ENCODE measurements at regions not wholly inside any gene's neighbourhood (a gene's known extent, or its start where the extent isn't known, plus 50 kb on each side); places are given as distances from the start of the nearest gene placed in this dataset.

GRCh38 chr2:188217264-188217663, 74.4 kb upstream of the GULP1 start:
- no peak overlapping the region for H2AFZ ChIP-seq (replicated peaks; ENCODE audit: low read length, poor library complexity)
- in situ Hi-C loops (cut with MboI; ENCODE audit: low sequenced_read_pairs) (no loop called here), intact Hi-C loops (cut with micrococcal nuclease) (no loop called here), dilution Hi-C loops (cut with HindIII; ENCODE audit: low sequenced_read_pairs, unreplicated experiment) (no loop called here)
- H3K36me3 ChIP-seq (ENCODE audit: control insufficient read depth, insufficient read depth, low read length), result no peaks in the 10 kb centered on the region
- no peak overlapping the region for H2AK5ac ChIP-seq (ENCODE audit: low read depth, low read length)
- no peak for DNase-seq
- H3K9me3 ChIP-seq (ENCODE audit: control insufficient read depth, insufficient read depth, low read length), result no peaks in the 10 kb centered on the region
- no peak overlapping the region for H3K23ac ChIP-seq (ENCODE audit: low read depth, low read length)
- H3K9ac ChIP-seq (ENCODE audit: low read depth, low read length), result no peak overlapping the region
- H3K27me3 ChIP-seq (ENCODE audit: control insufficient read depth, insufficient read depth, low read length), result no peaks in the 10 kb centered on the region
- no peaks in the 10 kb centered on the region for H3K9me1 ChIP-seq (ENCODE audit: insufficient read depth, low read length)
- H4K91ac ChIP-seq (ENCODE audit: insufficient read depth, low read depth, low read length), result no peak overlapping the region
- H3K27ac ChIP-seq (ENCODE audit: insufficient read depth, low read length), result no peak overlapping the region
- H2BK120ac ChIP-seq (ENCODE audit: low read depth, low read length), result no peak overlapping the region
- H4K8ac ChIP-seq (ENCODE audit: low read depth in 2 of 2, low read length in 2 of 2), result no peak overlapping the region
- no peak overlapping the region for H2BK20ac ChIP-seq (ENCODE audit: low read depth, low read length)
- no peak overlapping the region for H3K4ac ChIP-seq (ENCODE audit: low read depth, low read length)
- no peak overlapping the region for H3K56ac ChIP-seq (ENCODE audit: extremely low read depth, insufficient read depth, low read length)
- H3K4me1 ChIP-seq (ENCODE audit: control insufficient read depth, insufficient read depth, low read length), result no peaks in the 10 kb centered on the region
- H4K20me1 ChIP-seq (ENCODE audit: insufficient read depth, low read length), result no peaks in the 10 kb centered on the region
- no CpG with 5 or more reads among the region's 4 CpGs for WGBS, 2 experiments (ENCODE audit: extremely low coverage in 2 of 2, insufficient read length in 1 of 2)
- TF ChIP-seq MAFK (IDR thresholded peaks at IDR 0.05; ENCODE audit: low read depth, low read length) (no peak), NFE2L2 (IDR thresholded peaks at IDR 0.05; ENCODE audit: low read depth, low read length) (no peak), RCOR1 (IDR thresholded peaks at IDR 0.05; ENCODE audit: insufficient replicate concordance, low read length) (no peak), CHD1 (IDR thresholded peaks at IDR 0.05; ENCODE audit: low read depth, low read length) (no peak), FOS (IDR thresholded peaks at IDR 0.05; ENCODE audit: low read depth, low read length) (no peak), ELK1 (IDR thresholded peaks at IDR 0.05; ENCODE audit: borderline replicate concordance, low read depth, low read length) (no peak), BHLHE40 (IDR thresholded peaks at IDR 0.05; ENCODE audit: low read depth, low read length) (no peak), POLR2A (IDR thresholded peaks at IDR 0.05; ENCODE audit: low read depth, low read length) (no peak), CEBPB (IDR thresholded peaks at IDR 0.05; ENCODE audit: low read depth, low read length) (no peak), MAZ (IDR thresholded peaks at IDR 0.05; ENCODE audit: borderline replicate concordance, low read depth, low read length) (no peak)
- H3K18ac ChIP-seq (ENCODE audit: low read depth, low read length), result no peak overlapping the region
- ChIA-PET CTCF (no interaction called here), POLR2A (ENCODE audit: unreplicated experiment) (no interaction called here)
- H2BK5ac ChIP-seq (ENCODE audit: low read depth, low read length, poor library complexity, severe bottlenecking), result no peak overlapping the region
- H4K5ac ChIP-seq (ENCODE audit: low read depth, low read length), result no peak overlapping the region
- BruUV-seq (replicated peaks), result no TSS peak
- no peak overlapping the region for H3K4me2 ChIP-seq (ENCODE audit: low read depth, low read length)
- no peak overlapping the region for H2BK15ac ChIP-seq (ENCODE audit: low read depth, low read length)
- ATAC-seq (ENCODE audit: low read depth), result no peak
- no peak overlapping the region for H3K14ac ChIP-seq (replicated peaks; ENCODE audit: low read depth, low read length)
- no peak overlapping the region for H2AK9ac ChIP-seq (replicated peaks; ENCODE audit: low read depth, low read length, poor library complexity)
- no peaks in the 10 kb centered on the region for H3K79me1 ChIP-seq (ENCODE audit: low read depth in 1 of 2, low read length in 2 of 2)
- H3K4me3 ChIP-seq (ENCODE audit: insufficient read depth, low read depth, low read length), result no peak overlapping the region
